ENCODE measurements at regions not wholly inside any gene's neighbourhood (a gene's known extent, or its start where the extent isn't known, plus 50 kb on each side); places are given as distances from the start of the nearest gene placed in this dataset.

GRCh38 chr1:216925962-216926625, 202.9 kb upstream of the ESRRG start:
- TF ChIP-seq POLR2A (IDR thresholded peaks at IDR 0.05; ENCODE audit: low read length): no peak
- no peak for TF ChIP-seq GATA1 (IDR thresholded peaks at IDR 0.05; ENCODE audit: low read depth, low read length)
